ENCODE measurements at regions not wholly inside any gene's neighbourhood (a gene's known extent, or its start where the extent isn't known, plus 50 kb on each side); places are given as distances from the start of the nearest gene placed in this dataset.

DNA sequence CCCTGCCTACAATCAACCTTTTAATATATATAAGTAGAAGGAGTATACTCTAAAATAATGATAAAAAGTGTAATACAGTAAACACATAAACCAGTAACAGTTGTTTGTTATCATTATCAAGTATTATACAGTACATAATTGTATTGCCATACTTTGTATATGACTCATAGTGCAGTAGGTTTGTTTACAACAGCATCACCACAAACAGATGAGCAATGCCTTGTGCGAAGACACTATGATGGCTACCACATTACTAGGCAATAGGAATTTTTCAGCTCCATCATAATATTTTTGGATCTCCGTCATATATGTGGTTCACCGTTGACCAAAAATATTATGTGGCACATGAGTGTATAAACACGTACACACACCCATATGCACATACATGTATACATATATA lies 69.7 kb upstream of the APC start:
- in situ Hi-C loops (cut with MboI; ENCODE audit: low sequenced_read_pairs, unreplicated experiment): no loop called here
- TF ChIP-seq, protein P1, sequence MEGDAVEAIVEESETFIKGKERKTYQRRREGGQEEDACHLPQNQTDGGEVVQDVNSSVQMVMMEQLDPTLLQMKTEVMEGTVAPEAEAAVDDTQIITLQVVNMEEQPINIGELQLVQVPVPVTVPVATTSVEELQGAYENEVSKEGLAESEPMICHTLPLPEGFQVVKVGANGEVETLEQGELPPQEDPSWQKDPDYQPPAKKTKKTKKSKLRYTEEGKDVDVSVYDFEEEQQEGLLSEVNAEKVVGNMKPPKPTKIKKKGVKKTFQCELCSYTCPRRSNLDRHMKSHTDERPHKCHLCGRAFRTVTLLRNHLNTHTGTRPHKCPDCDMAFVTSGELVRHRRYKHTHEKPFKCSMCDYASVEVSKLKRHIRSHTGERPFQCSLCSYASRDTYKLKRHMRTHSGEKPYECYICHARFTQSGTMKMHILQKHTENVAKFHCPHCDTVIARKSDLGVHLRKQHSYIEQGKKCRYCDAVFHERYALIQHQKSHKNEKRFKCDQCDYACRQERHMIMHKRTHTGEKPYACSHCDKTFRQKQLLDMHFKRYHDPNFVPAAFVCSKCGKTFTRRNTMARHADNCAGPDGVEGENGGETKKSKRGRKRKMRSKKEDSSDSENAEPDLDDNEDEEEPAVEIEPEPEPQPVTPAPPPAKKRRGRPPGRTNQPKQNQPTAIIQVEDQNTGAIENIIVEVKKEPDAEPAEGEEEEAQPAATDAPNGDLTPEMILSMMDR (IDR thresholded peaks at IDR 0.05; ENCODE audit: borderline replicate concordance, control extremely low read depth, extremely low read depth, insufficient read depth, missing control alignments): no peak
- DNase-seq (ENCODE audit: low spot score): no peak

DNA sequence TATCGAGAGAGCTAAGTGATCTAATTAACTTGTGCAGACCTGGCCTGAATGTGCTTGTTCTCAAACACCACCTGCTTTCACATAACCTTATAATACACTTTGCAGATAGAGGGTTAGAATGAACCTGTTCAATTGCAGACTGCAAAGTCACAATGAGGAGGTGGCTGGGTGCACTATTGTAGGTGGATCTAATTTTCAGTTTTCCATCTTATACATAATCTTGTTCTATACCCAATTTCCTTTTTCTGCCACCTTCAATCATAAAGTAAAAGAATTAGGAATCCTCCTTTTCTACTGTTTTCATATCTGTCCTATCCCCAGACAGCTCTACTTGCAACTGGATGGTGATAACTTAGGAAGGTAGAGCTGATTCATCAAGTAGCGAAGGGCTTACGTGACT lies 68.8 kb upstream of the APC start:
- in situ Hi-C loops (cut with MboI; ENCODE audit: low sequenced_read_pairs, unreplicated experiment): no loop called here
- TF ChIP-seq, protein P1 (IDR thresholded peaks at IDR 0.05; ENCODE audit: borderline replicate concordance, control extremely low read depth, extremely low read depth, insufficient read depth, missing control alignments): no peak
- no peak for DNase-seq (ENCODE audit: low spot score)

DNA sequence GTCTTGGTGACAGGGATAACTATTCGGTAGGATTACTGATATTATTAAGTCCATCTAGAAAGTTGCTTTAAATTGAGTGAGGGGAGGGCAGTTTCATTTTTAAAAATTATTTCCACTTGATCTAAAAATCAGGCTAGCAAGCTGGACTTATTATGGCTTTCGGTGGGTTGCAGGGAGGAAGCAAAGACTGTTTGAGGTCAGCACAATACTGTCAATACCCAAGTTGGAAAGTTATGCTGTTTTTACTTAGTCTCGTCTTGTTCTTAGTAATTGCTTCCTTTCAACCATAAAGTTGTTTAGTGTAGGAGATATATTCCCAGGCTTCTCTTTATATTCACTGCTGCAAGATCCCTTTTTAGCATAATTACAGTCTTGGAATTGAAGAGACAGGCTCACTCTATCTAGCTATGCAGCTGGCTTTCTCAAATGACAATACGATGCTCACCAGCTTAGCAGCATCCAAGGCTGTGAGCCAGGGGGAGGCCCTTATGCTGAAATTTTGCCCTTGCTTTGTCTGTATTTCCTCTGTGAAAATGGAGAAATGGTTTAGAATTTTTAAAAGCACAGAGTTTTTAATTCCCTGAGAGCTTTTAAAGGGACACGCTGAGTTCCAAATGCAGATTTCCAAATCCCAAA lies 68.2 kb upstream of the APC start:
- TF ChIP-seq, protein P1 (IDR thresholded peaks at IDR 0.05; ENCODE audit: borderline replicate concordance, control extremely low read depth, extremely low read depth, insufficient read depth, missing control alignments): no peak
- DNase-seq (ENCODE audit: low spot score): no peak
- in situ Hi-C loops (cut with MboI; ENCODE audit: low sequenced_read_pairs, unreplicated experiment): no loop called here

DNA sequence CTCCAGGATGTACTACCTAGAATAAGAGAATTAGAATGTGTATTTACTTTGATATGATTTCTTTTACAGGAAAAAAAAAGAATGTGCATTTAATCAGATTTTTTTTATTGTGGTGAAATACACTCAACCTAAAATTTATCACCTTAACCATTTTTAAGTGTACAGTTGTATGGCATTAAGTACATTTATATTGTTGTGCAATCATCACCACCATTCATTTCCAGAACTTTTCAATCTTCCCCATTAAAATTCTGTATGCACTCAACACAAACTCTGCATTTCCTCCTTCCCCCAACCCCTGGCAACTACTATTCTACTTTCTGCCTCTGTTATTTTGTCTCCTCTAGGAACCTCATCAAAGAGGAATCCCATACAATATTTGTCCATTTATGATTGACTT lies 66.0 kb upstream of the APC start:
- DNase-seq (ENCODE audit: low spot score): no peak
- TF ChIP-seq, protein P1 (IDR thresholded peaks at IDR 0.05; ENCODE audit: borderline replicate concordance, control extremely low read depth, extremely low read depth, insufficient read depth, missing control alignments): no peak
- in situ Hi-C loops (cut with MboI; ENCODE audit: low sequenced_read_pairs, unreplicated experiment): no loop called here

DNA sequence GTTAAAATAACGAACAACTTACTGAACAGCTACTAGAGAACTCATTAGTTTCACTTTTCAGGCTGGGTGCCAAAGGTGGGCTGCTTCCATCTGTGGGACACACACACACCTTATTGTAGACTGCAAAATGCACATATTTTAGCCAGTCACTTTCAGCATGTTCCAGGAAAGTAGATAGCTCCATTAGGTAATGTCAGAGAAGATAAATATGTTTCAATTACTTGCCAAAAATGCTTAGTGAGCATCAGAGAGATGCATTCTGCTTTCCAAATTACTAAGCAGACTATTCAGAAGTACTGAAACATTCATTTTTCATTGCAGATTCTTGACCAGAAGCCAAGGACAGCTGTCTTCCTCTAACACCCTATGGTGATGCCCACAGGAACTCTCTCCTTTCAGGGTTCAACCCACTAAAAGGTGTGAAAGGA lies 56.2 kb upstream of the APC start:
- in situ Hi-C loops (cut with MboI; ENCODE audit: low sequenced_read_pairs, unreplicated experiment): no loop called here
- TF ChIP-seq, protein P1 (IDR thresholded peaks at IDR 0.05; ENCODE audit: borderline replicate concordance, control extremely low read depth, extremely low read depth, insufficient read depth, missing control alignments): no peak
- DNase-seq (ENCODE audit: low spot score): no peak

DNA sequence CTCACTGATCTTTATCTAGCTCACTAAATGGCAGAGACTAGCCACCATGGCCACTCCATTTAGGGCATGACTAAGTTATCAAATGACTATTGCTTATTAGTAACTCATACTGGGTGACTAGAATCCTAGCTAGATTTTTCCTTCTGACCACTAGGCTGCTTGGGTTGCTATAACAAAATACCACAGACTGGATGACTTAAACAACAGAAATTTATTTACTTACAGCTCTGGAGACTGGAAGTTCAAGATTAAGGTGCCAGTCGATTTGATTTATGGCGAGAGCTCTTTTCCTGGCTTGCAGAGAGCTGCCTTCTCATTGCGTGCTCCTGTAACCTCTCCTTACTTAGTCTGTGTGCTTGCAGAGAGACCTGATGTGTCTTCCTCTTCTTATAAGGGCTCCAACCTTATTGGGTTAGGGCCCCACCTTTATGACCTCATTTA lies 55.0 kb upstream of the APC start:
- DNase-seq (ENCODE audit: low spot score): no peak
- in situ Hi-C loops (cut with MboI; ENCODE audit: low sequenced_read_pairs, unreplicated experiment): no loop called here
- TF ChIP-seq, protein P1 (IDR thresholded peaks at IDR 0.05; ENCODE audit: borderline replicate concordance, control extremely low read depth, extremely low read depth, insufficient read depth, missing control alignments): no peak
